ENCODE measurements at regions not wholly inside any gene's neighbourhood (a gene's known extent, or its start where the extent isn't known, plus 50 kb on each side); places are given as distances from the start of the nearest gene placed in this dataset.
A peak's percentile ranks its signal among the peaks of the same experiment; 100 is the strongest.
"Not testable (repeated sequence)": the region's sequence is repeated elsewhere in the genome, so short reads cannot be mapped to it uniquely, and the experiment has no call there.

GRCh38 chr1:191371626-191372025, 786.6 kb upstream of the RGS18 start:
- no peak for DNase-seq

- DNase-seq, result no peak
These were observed 770.0 kb upstream of the RGS18 start for GRCh38 chr1:191388283-191388682.

DNA sequence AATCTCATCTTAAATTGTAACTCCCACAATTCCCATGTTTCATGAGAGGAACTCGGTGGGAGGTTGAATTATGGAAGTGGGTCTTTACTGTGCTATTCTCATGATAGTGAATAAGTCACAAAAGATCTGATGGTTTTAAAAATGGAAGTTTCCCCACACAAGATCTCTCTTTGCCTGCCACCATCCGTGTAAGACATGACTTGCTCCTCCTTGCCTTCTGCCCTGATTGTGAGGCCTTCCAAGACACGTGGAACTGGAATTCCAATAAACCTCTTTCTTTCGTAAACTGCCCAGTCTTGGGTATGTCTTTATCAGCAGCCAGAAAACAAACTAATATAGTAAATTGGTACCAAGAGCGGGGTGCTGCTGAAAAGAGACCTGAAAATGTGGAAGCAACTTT, 761.6 kb upstream of the RGS18 start:
- DNase-seq, result no peak

DNA sequence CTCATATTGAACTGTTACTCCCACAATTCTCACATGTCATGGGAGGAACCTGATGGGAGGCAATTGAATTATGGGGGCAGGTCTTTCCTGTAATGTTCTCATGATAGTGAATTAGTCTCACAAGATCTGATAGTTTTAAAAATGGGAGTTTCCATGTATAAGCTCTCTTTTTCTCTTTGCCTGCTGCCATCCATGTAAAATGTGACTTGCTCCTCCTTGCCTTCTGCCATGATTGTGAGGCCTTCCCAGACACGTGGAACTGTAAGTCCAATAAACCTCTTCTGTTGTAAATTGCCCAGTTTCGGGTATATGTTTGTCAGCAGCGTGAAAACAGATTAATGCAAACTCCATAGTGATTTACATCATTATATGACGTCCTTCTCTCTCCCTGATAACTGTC, 759.7 kb upstream of the RGS18 start:
- DNase-seq, result no peak

GRCh38 chr1:191405417-191405816, 752.8 kb upstream of the RGS18 start:
- no peak for DNase-seq

DNA sequence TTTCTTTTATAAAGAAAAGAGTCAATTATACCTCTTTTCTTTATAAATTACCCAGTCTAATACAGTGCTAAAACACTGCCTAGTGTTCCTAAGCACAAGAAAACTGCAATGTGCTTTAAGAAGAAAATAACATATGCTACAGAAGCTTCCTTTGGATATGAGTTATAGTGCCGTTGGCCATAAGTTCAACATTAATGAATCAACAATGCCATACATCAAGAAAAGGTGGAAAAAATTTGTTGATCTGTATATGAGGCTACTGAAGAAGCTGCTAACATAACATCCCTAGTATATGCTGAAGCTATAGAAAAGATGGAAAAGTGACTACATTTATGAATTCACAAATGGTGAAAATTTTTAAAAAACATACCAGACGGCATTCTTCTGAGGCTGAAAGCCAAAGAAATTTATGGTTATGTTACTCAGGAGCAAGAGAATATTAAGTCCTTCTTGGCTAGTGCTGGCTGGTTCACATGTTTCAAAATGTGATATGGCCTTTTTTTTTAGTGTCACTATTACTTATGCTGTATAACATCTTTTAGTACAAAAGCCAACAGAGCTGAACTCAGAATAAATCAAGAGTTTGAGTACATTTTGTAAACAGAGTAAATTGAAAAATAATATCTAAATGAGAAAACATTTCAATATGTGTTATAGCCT, 743.2 kb upstream of the RGS18 start:
- no peak for DNase-seq

GRCh38 chr1:191419842-191420241, 738.4 kb upstream of the RGS18 start:
- no peak for DNase-seq

DNA sequence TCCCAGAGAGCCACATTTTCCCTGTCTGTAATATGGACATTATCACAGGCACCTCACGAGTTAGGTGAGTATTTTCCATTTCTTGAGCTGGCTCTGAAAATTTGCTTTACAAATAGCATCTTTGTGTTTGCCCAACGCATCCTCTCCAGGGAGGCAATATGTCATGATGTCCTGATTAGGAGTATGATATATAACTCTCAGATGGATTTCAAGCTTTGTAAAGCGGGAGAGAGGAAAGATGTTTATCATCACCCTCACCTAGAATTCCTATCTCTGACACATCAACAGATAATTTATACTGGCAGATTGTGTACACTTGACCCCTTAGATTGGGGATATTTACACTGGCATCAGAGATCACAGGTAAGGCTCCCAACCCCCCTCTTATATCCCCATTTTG, 730.7 kb upstream of the RGS18 start:
- no peak for DNase-seq

DNA sequence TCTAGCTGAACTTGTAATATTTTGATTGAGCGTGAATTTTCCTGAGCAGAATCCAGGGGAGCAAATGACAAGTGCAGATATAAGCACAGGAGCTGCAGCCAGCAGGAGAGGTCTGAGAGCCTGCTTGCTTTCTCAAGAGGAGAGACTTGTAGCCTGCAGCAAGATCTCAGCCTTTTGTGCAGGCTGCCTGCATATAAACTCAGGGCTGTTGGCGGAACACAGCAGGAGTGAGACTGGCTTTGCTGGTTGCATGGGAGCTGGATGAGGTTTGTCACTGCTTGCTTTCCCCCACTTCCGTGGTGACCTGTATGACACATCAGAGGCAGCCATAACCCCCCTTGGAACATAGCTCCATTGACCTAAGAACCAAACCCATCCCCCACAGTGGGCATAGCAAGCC, 725.4 kb upstream of the RGS18 start:
- no peak for DNase-seq

- no peak for DNase-seq
These were observed 719.3 kb upstream of the RGS18 start for GRCh38 chr1:191438979-191439378.

- not testable (repeated sequence) for DNase-seq
These were observed 710.0 kb upstream of the RGS18 start for GRCh38 chr1:191448279-191448678.

GRCh38 chr1:191452586-191452985, 705.7 kb upstream of the RGS18 start:
- DNase-seq, result no peak

GRCh38 chr1:191453487-191453886, 704.8 kb upstream of the RGS18 start:
- DNase-seq, result no peak

- DNase-seq, result no peak
These were observed 700.4 kb upstream of the RGS18 start for GRCh38 chr1:191457889-191458288.

GRCh38 chr1:191460234-191460633, 698.0 kb upstream of the RGS18 start:
- DNase-seq, result no peak

GRCh38 chr1:191483988-191484387, 674.3 kb upstream of the RGS18 start:
- DNase-seq, result no peak

- DNase-seq, result no peak
These were observed 668.0 kb upstream of the RGS18 start for GRCh38 chr1:191490303-191490702.

DNA sequence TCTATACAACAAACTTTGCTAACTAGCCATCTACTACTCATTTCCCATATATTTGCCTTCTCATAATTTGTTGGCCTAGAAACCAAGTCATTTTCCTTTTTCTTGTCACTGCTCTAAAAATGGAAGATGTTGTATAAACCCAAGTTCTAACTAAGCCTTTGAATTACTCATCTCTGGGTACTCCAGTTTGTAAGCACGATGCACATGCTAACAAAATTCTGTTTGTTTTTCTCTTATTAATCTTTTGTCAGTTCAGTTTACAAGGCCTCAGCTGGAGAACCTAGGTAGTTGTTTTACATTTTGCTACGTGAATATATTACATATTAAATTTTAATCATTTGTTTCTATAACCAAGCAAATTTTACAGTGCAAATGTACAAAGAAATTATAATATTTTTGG, 663.2 kb upstream of the RGS18 start:
- no peak for DNase-seq

- DNase-seq, result peak; percentile 65
These were observed 659.9 kb upstream of the RGS18 start for GRCh38 chr1:191498318-191498717.

GRCh38 chr1:191498825-191499224, 659.4 kb upstream of the RGS18 start:
- no peak for DNase-seq

- DNase-seq, result no peak
These were observed 653.3 kb upstream of the RGS18 start for GRCh38 chr1:191504999-191505398.

- no peak for DNase-seq
These were observed 650.0 kb upstream of the RGS18 start for GRCh38 chr1:191508239-191508638.

GRCh38 chr1:191511480-191511879, 646.8 kb upstream of the RGS18 start:
- DNase-seq, result not testable (repeated sequence)

DNA sequence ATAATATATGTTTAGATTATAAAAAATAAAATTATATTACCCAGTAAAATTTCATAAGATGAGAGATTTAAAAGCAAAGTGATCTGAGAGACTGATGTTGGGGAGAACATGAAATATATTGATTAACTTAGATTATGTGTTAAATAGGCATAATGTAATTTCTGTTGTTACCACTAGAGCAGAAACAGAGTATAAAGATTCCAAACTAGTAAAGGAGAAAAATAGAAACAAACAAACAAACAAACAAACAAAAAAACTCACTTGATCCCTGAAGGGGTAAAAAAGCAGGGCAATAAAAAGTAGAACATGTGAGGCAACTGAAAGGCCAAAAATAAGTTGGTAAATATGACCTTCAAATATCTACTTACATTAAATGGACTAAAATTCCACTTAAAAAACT, 640.4 kb upstream of the RGS18 start:
- DNase-seq, result no peak

- DNase-seq, result no peak
These were observed 638.7 kb upstream of the RGS18 start for GRCh38 chr1:191519519-191519918.

DNA sequence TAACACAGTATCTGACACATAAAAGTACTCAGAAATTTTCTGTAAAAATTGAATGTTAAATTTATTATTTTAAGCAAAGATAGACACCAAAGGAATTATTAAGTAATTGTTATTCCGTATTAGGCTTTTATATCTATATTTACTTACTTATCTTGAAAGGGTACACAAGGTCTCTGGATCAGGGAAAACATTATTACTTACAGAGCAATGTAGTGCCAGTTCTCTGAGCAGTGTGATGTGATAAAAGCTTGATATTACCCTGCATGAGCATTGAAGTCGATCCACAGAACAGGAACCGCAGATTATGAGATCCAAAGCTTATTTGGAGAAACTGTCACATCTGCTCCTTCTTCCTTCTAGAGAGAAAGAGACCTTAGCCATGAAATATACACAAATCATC, 637.9 kb upstream of the RGS18 start:
- DNase-seq, result no peak
